ENCODE measurements at regions not wholly inside any gene's neighbourhood (a gene's known extent, or its start where the extent isn't known, plus 50 kb on each side); places are given as distances from the start of the nearest gene placed in this dataset.

GRCh38 chr11:69926376-69927050 lies 107.3 kb upstream of the FGF3 start:
- H3K4me1 Mint-ChIP-seq (ENCODE audit: unreplicated experiment) = peaks cover 6% of the 10 kb centered on the region

GRCh38 chr11:69928121-69928520 lies 108.9 kb upstream of the FGF3 start:
- Mint-ChIP-seq H3K27me3 (ENCODE audit: unreplicated experiment) (peaks cover 7% of the 10 kb centered on the region), H3K27ac (ENCODE audit: unreplicated experiment) (no peak overlapping the region), H3K36me3 (ENCODE audit: low read depth, unreplicated experiment) (no peaks in the 10 kb centered on the region), H3K9me3 (ENCODE audit: unreplicated experiment) (no peaks in the 10 kb centered on the region), H3K4me3 (ENCODE audit: unreplicated experiment) (no peak overlapping the region), H3K4me1 (ENCODE audit: unreplicated experiment) (peaks cover 10% of the 10 kb centered on the region)
- no peak for TF ChIP-seq CTCF (IDR thresholded peaks at IDR 0.05; ENCODE audit: unreplicated experiment)
- no peak for DNase-seq (ENCODE audit: low spot score)

More at GRCh38 chr11:69926376-69927050, 107.3 kb upstream of the FGF3 start:
- TF ChIP-seq CTCF (IDR thresholded peaks at IDR 0.05; ENCODE audit: unreplicated experiment) = no peak
- DNase-seq (ENCODE audit: low spot score) = no peak
- Mint-ChIP-seq H3K4me3 (ENCODE audit: unreplicated experiment) (no peak overlapping the region), H3K9me3 (ENCODE audit: unreplicated experiment) (no peaks in the 10 kb centered on the region), H3K27ac (ENCODE audit: unreplicated experiment) (no peak overlapping the region), H3K27me3 (ENCODE audit: unreplicated experiment) (peaks cover 11% of the 10 kb centered on the region), H3K36me3 (ENCODE audit: low read depth, unreplicated experiment) (no peaks in the 10 kb centered on the region)

GRCh38 chr11:69928975-69929374 lies 109.8 kb upstream of the FGF3 start:
- Mint-ChIP-seq H3K36me3 (ENCODE audit: low read depth, unreplicated experiment) (no peaks in the 10 kb centered on the region), H3K27me3 (ENCODE audit: unreplicated experiment) (peaks cover 7% of the 10 kb centered on the region), H3K9me3 (ENCODE audit: unreplicated experiment) (no peaks in the 10 kb centered on the region), H3K4me3 (ENCODE audit: unreplicated experiment) (no peak overlapping the region), H3K4me1 (ENCODE audit: unreplicated experiment) (peaks cover 10% of the 10 kb centered on the region), H3K27ac (ENCODE audit: unreplicated experiment) (no peak overlapping the region)
- no peak for DNase-seq (ENCODE audit: low spot score)
- no peak for TF ChIP-seq CTCF (IDR thresholded peaks at IDR 0.05; ENCODE audit: unreplicated experiment)

- Mint-ChIP-seq H3K4me3 (ENCODE audit: unreplicated experiment) (no peak overlapping the region), H3K27ac (ENCODE audit: unreplicated experiment) (no peak overlapping the region), H3K36me3 (ENCODE audit: low read depth, unreplicated experiment) (no peaks in the 10 kb centered on the region), H3K4me1 (ENCODE audit: unreplicated experiment) (peaks cover 9% of the 10 kb centered on the region), H3K9me3 (ENCODE audit: unreplicated experiment) (no peaks in the 10 kb centered on the region), H3K27me3 (ENCODE audit: unreplicated experiment) (peaks cover 7% of the 10 kb centered on the region)
- no peak for DNase-seq (ENCODE audit: low spot score)
- TF ChIP-seq CTCF (IDR thresholded peaks at IDR 0.05; ENCODE audit: unreplicated experiment) = no peak
Measured at GRCh38 chr11:69930081-69931059, 111.2 kb upstream of the FGF3 start.
